AG04449 (cell line): ENCODE measurements at regions not wholly inside any gene's neighbourhood (a gene's known extent, or its start where the extent isn't known, plus 50 kb on each side); places are given as distances from the start of the nearest gene placed in this dataset.

Experiments
- CTCF ChIA-PET: fragments of 350-600 bp; formaldehyde crosslinking; extraction: SDS; loops from one replicate; lab custom pipeline; 2021; ENCODE audit warnings: antibody characterized with exemption; lab: Yijun Ruan, JAX
- POLR2A ChIA-PET: fragments of 400-600, 350-600 bp; formaldehyde crosslinking; extraction: SDS; loops from one replicate; lab custom pipeline; 2020; ENCODE audit warnings: antibody characterized with exemption, inconsistent platforms; lab: Yijun Ruan, JAX
- DNase-seq: peaks from one replicate; pipeline ENCODE4 v3.0.0-alpha.2; 2010; ENCODE audit warnings: low read depth, low spot score
- H3K4me3 ChIP-seq: 2 replicates; pipeline ENCODE4 v1.5.1; 2011; ENCODE audit warnings: low read depth, mild to moderate bottlenecking, control low read depth, low read length
- TF ChIP-seq, protein P1 (sequence below): IDR thresholded peaks from one replicate; pipeline ENCODE4 v1.5.1; 2011; ENCODE audit warnings: mild to moderate bottlenecking, moderate library complexity, low read length, control low read depth, inconsistent platforms; ENCODE audit not compliant: insufficient read depth; ENCODE audit errors: missing control alignments

DNA sequence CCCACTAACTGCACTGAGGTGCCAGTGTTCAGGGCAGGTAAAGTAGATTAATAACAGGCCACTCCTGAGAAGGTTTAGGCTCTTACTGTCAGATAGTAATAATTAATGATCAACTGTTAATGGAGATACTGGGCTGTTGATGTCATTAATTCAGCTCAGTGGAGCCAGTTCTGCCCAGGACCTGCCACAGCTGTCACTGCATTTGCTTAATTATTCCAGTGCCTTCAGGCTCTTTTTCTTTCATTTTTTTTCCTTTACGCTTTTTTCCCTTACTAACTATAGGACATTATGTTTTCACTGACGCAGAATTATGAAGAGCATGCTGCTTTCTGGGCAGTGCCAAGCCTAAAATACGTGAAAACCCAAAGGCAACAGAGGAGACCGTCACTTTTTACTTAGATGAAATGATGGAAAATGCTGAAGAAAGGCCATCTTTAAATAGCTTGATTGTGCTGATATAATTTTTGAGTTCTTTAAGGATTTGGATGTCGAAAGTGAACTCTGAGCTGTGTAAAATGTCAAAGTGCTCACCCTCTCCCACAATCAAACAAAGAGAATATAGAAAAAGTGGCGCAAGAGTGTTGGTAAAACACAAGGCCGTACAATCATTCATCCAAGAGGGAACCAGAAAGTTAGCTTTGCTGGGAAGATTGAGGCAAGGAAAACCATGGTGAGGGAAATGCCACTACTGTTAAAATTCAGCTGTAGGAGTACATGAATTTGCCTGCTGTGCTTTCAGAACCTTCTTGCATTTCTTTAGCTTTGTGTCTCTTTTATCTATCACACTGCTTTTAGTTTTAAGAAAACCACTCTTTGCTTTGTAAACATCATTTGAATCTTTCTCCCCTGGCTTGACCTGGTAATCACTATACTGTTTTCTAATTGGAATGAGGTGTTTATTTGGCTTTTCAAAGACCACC is 192.0 kb upstream of the ZEB2 start:
- H3K4me3 ChIP-seq, result no peak overlapping the region
- TF ChIP-seq, protein P1, sequence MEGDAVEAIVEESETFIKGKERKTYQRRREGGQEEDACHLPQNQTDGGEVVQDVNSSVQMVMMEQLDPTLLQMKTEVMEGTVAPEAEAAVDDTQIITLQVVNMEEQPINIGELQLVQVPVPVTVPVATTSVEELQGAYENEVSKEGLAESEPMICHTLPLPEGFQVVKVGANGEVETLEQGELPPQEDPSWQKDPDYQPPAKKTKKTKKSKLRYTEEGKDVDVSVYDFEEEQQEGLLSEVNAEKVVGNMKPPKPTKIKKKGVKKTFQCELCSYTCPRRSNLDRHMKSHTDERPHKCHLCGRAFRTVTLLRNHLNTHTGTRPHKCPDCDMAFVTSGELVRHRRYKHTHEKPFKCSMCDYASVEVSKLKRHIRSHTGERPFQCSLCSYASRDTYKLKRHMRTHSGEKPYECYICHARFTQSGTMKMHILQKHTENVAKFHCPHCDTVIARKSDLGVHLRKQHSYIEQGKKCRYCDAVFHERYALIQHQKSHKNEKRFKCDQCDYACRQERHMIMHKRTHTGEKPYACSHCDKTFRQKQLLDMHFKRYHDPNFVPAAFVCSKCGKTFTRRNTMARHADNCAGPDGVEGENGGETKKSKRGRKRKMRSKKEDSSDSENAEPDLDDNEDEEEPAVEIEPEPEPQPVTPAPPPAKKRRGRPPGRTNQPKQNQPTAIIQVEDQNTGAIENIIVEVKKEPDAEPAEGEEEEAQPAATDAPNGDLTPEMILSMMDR, result no peak
- CTCF ChIA-PET, result interaction anchor here (1.2 kb wide), 1 partner anchor 1041 kb away, joined by 3 read pairs; no protein-coding TSS in a partner anchor
- POLR2A ChIA-PET, result interaction anchor here (0.5 kb wide), 1 partner anchor 146 kb away, joined by 4 read pairs; no protein-coding TSS in a partner anchor
- no peak for DNase-seq

DNA sequence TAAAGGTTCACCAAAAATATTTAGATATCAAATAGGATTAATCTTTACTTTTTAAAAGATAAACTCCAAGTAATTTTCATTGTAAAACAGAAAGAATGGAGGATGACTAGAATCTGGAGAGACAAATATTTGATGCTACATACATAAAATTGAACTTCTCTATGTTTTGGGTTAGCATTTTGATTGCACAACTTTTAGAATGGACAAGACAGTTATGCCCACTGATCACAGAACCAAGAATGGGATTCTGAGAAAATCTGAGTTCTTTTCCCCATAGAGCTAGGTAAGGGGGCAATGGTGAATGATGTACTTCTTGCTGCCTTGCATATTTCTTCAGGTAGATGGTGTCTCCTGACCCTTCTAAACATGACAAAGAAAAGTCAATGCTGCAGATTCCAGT is 191.2 kb upstream of the ZEB2 start:
- H3K4me3 ChIP-seq, result no peak overlapping the region
- ChIA-PET CTCF (no interaction called here), POLR2A (no interaction called here)
- DNase-seq, result no peak
- TF ChIP-seq, protein P1, result no peak

DNA sequence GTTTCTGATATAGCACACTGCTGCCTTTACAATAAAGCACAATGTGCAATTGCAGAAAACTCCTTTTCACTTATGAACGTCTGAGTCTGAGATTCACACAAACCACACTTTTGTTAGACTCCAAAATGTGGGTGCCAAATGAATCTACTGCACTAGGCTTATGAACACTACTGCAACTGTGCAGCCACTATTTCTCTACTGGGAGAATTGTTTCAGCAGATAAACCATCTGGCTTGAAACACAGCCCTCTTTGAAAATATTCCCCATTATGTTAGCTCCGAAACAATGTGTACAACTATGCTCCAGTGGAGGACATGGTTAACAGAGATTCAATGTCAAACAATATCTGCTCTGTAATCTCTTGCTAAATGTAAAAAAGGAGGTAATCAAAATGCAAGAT is 188.7 kb upstream of the ZEB2 start:
- TF ChIP-seq, protein P1, result no peak
- ChIA-PET POLR2A (no interaction called here), CTCF (no interaction called here)
- DNase-seq, result no peak
- no peak overlapping the region for H3K4me3 ChIP-seq

DNA sequence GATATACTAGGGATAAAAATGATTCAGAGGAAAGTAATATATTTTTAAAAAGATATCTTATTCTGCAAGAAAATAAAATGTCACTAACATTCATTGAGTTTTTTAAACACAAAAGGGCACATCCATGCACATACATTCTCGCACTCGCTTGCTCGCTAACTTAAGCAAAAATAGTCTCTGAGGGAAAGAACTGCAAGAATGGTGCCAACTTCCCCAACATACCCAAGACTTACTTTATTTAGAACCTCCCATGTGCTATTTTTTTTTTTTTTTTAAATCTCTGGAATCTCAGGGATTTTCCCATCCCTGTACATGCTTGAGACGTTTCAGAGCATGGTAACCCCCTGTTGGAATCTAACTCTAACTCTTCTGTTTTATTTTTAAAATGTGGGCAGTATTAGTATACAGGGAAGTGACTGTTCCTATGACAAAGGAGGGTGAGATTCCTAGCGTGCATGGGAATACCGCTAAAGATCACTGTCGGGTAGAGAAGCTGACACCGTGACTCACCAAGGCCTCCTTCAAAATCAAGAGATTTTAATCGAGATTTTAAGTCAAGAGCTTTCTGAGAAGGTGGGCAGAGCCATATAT is 187.9 kb upstream of the ZEB2 start:
- POLR2A ChIA-PET, result no interaction called here
- CTCF ChIA-PET, result interaction anchor here (0.6 kb wide), 1 partner anchor 778 kb away, joined by 3 read pairs; no protein-coding TSS in a partner anchor
- H3K4me3 ChIP-seq, result no peak overlapping the region
- TF ChIP-seq, protein P1, result no peak
- peak; percentile 17 for DNase-seq

DNA sequence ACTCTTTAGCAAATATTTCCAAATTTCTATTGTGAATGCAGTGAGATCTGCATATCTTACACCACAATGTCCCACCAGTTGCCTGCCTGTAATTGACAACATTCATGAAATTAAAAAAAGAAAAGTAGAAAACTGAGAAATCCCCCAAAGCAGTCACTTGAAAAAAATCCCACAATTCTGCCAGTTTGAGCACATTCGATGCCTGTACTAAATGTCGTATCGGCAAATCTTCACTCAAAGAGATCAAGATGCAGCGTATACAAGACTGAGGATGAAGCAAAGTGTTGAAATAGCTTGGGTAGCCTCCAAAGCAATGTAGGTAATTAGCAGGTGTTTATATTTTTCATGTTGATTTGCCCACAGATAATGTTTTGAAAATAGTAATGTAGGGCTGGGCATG is 186.7 kb upstream of the ZEB2 start:
- TF ChIP-seq, protein P1, result no peak
- DNase-seq, result no peak
- ChIA-PET POLR2A (no interaction called here), CTCF (no interaction called here)
- H3K4me3 ChIP-seq, result no peak overlapping the region
